Esophagus muscularis mucosa (tissue), 3 donors: ENCODE measurements at regions not wholly inside any gene's neighbourhood (a gene's known extent, or its start where the extent isn't known, plus 50 kb on each side); places are given as distances from the start of the nearest gene placed in this dataset.

ENCODE experiments used
- POLR2A ChIP-seq: fragments of 450-650 bp; IDR thresholded peaks from one replicate; pipeline ENCODE4 v1.6.1; 2017; ENCODE audit warnings: antibody characterized with exemption, moderate library complexity, mild to moderate bottlenecking, low read depth
- POLR2AphosphoS5 ChIP-seq, 2 donors: sonication (generic); formaldehyde crosslinking; IDR thresholded peaks; one replicate each; pipeline ENCODE4 v1.6.1; 2017; ENCODE audit warnings: antibody characterized with exemption in 2 of 2
- TF ChIP-seq, protein P1 (sequence below), 3 experiments: fragments of 200-600 bp in 2 of 3; fragments of 450-650 bp in 1 of 3; sonication (generic) in 2 of 3; IDR thresholded peaks; one replicate each; pipeline ENCODE4 v1.5.1; 2017 to 2019; ENCODE audit warnings: antibody characterized with exemption in 3 of 3, mild to moderate bottlenecking in 2 of 3, moderate library complexity in 1 of 3

DNA sequence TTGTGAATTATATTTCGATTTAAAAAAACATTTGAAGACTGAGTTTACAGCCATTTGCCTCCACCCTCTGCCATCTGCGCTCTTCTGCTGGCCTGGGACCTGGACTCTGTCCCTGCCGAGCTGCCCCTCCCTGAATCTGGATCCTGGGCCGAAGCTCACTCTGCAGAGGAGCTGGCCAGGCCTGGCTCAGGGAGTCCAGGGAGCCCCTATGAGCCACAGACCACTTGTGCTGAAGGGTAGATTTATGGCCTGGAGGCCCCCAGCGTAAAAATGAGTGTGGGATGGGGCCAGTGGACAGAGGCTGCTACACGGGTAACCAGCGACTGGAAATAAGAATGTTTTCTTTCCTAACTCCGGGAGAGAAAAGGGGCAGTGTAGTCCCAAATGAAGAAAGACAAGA, 129.8 kb downstream of the FGF18 start:
- TF ChIP-seq, protein P1, sequence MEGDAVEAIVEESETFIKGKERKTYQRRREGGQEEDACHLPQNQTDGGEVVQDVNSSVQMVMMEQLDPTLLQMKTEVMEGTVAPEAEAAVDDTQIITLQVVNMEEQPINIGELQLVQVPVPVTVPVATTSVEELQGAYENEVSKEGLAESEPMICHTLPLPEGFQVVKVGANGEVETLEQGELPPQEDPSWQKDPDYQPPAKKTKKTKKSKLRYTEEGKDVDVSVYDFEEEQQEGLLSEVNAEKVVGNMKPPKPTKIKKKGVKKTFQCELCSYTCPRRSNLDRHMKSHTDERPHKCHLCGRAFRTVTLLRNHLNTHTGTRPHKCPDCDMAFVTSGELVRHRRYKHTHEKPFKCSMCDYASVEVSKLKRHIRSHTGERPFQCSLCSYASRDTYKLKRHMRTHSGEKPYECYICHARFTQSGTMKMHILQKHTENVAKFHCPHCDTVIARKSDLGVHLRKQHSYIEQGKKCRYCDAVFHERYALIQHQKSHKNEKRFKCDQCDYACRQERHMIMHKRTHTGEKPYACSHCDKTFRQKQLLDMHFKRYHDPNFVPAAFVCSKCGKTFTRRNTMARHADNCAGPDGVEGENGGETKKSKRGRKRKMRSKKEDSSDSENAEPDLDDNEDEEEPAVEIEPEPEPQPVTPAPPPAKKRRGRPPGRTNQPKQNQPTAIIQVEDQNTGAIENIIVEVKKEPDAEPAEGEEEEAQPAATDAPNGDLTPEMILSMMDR (IDR thresholded peaks at IDR 0.05) = no peak
- TF ChIP-seq POLR2AphosphoS5 (IDR thresholded peaks at IDR 0.05) (no peak), POLR2A (no peak)
